Stomach (tissue), 8 donors: ENCODE measurements at regions not wholly inside any gene's neighbourhood (a gene's known extent, or its start where the extent isn't known, plus 50 kb on each side); places are given as distances from the start of the nearest gene placed in this dataset.
A peak's percentile ranks its signal among the peaks of the same experiment; 100 is the strongest.

Source experiments
- DNase-seq, 2 donors: peaks; one replicate each; pipeline versions ENCODE4 v3.0.0 to v3.0.0-alpha.2; 2013 to 2019
- H3K27ac ChIP-seq, 5 donors: fragments of 200-600 bp in 4 of 5; sonication (generic) in 4 of 5; one replicate each; pipeline ENCODE4 v1.5.1; 2013 to 2019; ENCODE audit warnings: mild to moderate bottlenecking in 1 of 5, moderate library complexity in 1 of 5
- H3K27me3 ChIP-seq, 3 donors: fragments of 200-600 bp; sonication (generic); one replicate each; pipeline ENCODE4 v1.5.1; 2017 to 2019; ENCODE audit warnings: mixed run types in 1 of 3
- H3K36me3 ChIP-seq, 4 donors: fragments of 200-600 bp; sonication (generic); 1 replicate in 3 of 4; 2 replicates in 1 of 4; pipeline ENCODE4 v1.5.1; 2016 to 2019
- H3K4me1 ChIP-seq, 4 donors: fragments of 200-600 bp; sonication (generic); one replicate each; pipeline ENCODE4 v1.5.1; 2016 to 2019
- H3K4me3 ChIP-seq, 4 donors: fragments of 200-600 bp; sonication (generic) in 3 of 4; one replicate each; pipeline ENCODE4 v1.5.1; 2016 to 2019; ENCODE audit warnings: mild to moderate bottlenecking in 1 of 4
- H3K9me3 ChIP-seq, 4 donors: fragments of 200-600 bp; sonication (generic); one replicate each; pipeline ENCODE4 v1.5.1; 2016 to 2019
- CTCF ChIP-seq, 7 experiments: fragments of 450-650 bp in 4 of 7; fragments of 200-600 bp in 3 of 7; sonication (generic) in 3 of 7; IDR thresholded peaks; one replicate each; pipeline ENCODE4 v1.5.1; 2016 to 2019; ENCODE audit warnings: antibody characterized with exemption in 7 of 7, control low read depth in 2 of 7, mild to moderate bottlenecking in 1 of 7
- EP300 ChIP-seq: sonication (generic); formaldehyde crosslinking; IDR thresholded peaks from one replicate; pipeline ENCODE4 v1.6.1; 2017; ENCODE audit warnings: antibody characterized with exemption
- POLR2A ChIP-seq, 4 donors: fragments of 450-650 bp; IDR thresholded peaks; one replicate each; pipeline ENCODE4 v1.6.1; 2016; ENCODE audit warnings: antibody characterized with exemption in 4 of 4, control low read depth in 2 of 4, mild to moderate bottlenecking in 1 of 4, moderate library complexity in 1 of 4
- POLR2AphosphoS5 ChIP-seq, 3 donors: sonication (generic); formaldehyde crosslinking; IDR thresholded peaks; one replicate each; pipeline ENCODE4 v1.6.1; 2016; ENCODE audit warnings: antibody characterized with exemption in 3 of 3
- WGBS, 5 donors: extraction: QIAGEN DNeasy Blood & Tissue Kit in 3 of 5; methylation state at CpG; one replicate each; pipeline versions ENCODE4 v1.1.5 to v1.1.7; 2013 to 2018; 5-methylcytosine and 5-hydroxymethylcytosine counted together
- intact Hi-C: fragments of 100-400 bp; cut with DNase I; formaldehyde crosslinking; loops from one replicate; pipeline ENCODE4 v1.15.1; 2023; ENCODE audit warnings: low total_unique reads
- donor health status: healthy with polysubstance abuse.
- donor health status: Bipolar disorder and iron deficiency.
- donor health status: healthy.

DNA sequence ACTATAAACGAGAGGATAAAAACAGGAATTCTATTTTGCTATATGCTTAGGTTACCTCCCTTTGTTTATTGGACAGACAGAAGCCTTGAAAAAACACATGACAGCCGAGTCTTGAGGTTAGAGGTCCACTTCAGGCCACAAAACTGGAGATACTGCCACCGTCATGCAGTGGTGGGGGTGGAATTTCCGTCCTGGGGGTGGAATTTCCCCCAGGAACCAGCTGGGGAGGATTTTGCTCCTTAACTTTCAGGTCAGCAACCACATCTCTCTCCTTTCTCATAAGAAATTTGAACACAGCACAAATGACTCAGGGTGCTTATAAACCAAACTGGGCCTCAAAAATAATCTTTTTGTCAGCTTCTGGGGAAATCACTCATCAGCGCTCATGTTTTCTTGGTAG is 545.8 kb upstream of the ADAMTS9 start:
- Histone ChIP-seq H3K27ac (no peak overlapping the region), H3K4me3 (no peak overlapping the region), H3K4me1 (no peaks in the 10 kb centered on the region), H3K36me3 (no peaks in the 10 kb centered on the region), H3K27me3 (no peaks in the 10 kb centered on the region), H3K9me3 (no peaks in the 10 kb centered on the region)
- no peak for DNase-seq
- WGBS, 5 donors = 69 to 77% (median 73%) methylated on average over 5 of the region's 5 CpGs
- TF ChIP-seq POLR2A (IDR thresholded peaks at IDR 0.05) (no peak), POLR2AphosphoS5 (IDR thresholded peaks at IDR 0.05) (no peak)
- intact Hi-C loops = no loop called here

- no peak for DNase-seq
- Histone ChIP-seq H3K27ac (no peak overlapping the region), H3K4me1 (no peaks in the 10 kb centered on the region), H3K27me3 (no peaks in the 10 kb centered on the region), H3K9me3 (no peaks in the 10 kb centered on the region), H3K4me3 (no peak overlapping the region), H3K36me3 (no peaks in the 10 kb centered on the region)
- 73 to 86% (median 85%) methylated on average over 3 to 4 of the region's 4 CpGs for WGBS, 5 donors
- TF ChIP-seq POLR2AphosphoS5 (IDR thresholded peaks at IDR 0.05) = no peak
- no peak for TF ChIP-seq POLR2A (IDR thresholded peaks at IDR 0.05)
- TF ChIP-seq CTCF (IDR thresholded peaks at IDR 0.05) = no peak
- no peak for TF ChIP-seq EP300
- intact Hi-C loops = no loop called here
Measured at GRCh38 chr3:65231544-65231943, 543.7 kb upstream of the ADAMTS9 start.

DNA sequence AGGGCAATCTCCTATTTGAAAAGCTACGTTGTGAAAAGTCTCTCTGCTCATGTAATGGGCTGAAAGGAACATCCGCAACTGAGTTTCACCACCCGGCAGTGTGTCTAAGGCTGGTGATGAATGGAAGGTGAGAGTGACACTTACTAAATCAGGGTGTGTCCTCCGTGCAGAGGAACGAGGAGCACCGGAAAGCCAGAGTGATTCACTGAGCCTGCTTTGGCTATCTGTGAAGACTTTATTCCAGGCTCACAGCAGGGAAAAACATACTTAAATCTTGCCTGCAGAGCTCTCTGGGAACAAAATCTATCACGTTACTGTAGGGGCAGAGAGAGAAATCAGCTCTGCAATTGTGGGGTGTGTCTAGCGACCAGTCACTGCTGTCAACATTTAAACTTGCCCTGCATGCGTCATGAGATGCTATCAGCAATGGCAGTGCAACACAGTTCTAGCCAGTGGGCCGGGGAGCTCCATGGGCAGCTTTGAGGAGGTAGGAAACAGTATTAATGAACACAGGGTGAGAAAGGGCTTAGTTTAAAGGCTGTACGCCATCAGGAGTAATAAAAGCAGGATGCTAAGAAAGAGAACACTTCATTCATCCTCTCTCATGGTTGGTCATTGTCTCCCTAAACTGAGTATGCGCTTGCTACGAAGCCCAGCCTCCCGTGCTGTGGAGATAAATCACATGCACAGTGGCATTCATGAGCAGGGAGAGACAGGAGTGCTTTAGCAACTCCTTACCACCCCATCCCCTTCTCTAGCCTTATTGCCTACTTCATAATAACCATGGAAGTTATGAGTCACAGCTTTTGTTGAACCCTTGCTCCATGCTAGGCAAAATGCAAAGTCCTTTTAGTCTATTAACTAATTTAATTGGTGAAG is 542.7 kb upstream of the ADAMTS9 start:
- peak overlapping the region in 1 of 5 donors; percentile 43 for H3K27ac ChIP-seq
- H3K4me1 ChIP-seq = no peaks in the 10 kb centered on the region
- no peak for TF ChIP-seq EP300
- no peak for TF ChIP-seq POLR2A (IDR thresholded peaks at IDR 0.05)
- no peak for TF ChIP-seq CTCF (IDR thresholded peaks at IDR 0.05)
- TF ChIP-seq POLR2AphosphoS5 (IDR thresholded peaks at IDR 0.05) = no peak
- H3K36me3 ChIP-seq = no peaks in the 10 kb centered on the region
- 61 to 72% (median 61%) methylated on average over 14 of the region's 14 CpGs for WGBS, 5 donors
- no peak overlapping the region for H3K4me3 ChIP-seq
- intact Hi-C loops = no loop called here
- DNase-seq = peak in 1 of 2 donors; percentile 18
- no peaks in the 10 kb centered on the region for H3K27me3 ChIP-seq
- no peaks in the 10 kb centered on the region for H3K9me3 ChIP-seq

DNA sequence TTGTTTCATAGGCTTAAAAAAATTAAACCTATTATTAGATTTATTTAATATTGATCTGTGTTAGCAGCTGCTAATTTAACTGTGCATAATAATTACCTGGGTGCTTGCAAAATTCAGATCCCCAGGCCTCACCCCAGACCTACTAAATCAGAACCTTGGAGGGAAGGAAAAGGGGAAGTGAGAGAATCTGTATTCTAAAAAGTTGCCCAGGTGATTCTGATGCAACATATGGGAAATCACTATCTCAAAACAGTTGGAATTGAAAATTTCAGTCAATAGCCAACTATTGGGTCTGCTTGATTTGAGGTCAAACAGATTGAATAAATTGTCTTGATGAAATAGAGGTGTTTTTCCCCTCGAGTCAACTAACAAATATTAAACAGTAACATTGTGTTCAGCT is 538.5 kb upstream of the ADAMTS9 start:
- Histone ChIP-seq H3K9me3 (no peaks in the 10 kb centered on the region), H3K36me3 (no peaks in the 10 kb centered on the region), H3K27ac (no peak overlapping the region), H3K4me1 (no peaks in the 10 kb centered on the region), H3K4me3 (no peak overlapping the region), H3K27me3 (no peaks in the 10 kb centered on the region)
- intact Hi-C loops = no loop called here
- TF ChIP-seq EP300 = no peak
- no peak for DNase-seq
- WGBS, 5 donors = 39 to 73% (median 58%) methylated on average over 1 of the region's 1 CpG

DNA sequence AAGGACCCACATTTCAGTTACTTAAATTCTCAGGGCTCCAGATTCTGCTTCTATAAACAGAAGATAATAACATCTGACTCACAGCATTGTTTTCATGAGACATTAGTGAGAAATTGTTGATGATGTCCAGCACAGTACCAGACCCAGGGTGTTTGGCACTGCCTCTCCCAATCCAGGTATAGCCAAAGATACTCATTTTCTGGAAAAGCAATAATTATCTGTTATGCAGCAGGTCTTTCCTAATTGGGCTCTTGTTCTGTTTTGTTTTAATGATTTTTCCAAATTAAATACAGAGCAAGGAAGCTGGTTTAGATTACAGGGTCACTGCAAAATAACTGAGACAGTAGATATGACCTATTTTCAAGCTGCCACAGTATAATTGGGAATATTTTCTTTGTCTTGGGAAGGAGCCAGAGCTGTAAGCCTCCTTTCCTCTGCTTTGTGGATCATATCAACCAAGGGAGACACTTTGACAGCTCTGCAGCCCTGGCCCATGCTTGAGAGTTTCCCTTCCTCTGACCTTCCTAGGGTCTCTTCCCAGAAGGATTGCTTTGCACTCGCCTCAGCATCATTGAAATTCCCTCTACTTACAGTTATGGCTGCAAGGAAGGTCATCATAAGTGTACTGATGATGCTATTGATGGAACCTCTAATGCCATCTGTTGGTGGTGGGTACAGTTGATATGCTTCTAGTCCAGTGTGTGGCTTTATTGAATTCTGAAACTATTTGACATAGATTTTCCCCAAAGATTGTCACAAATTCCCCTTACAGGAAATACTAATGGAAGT is 522.4 kb upstream of the ADAMTS9 start:
- WGBS, 5 donors = 63 to 86% (median 79%) methylated on average over 1 of the region's 1 CpG

More for the DNA sequence above, 522.4 kb upstream of the ADAMTS9 start:
- intact Hi-C loops = no loop called here
- Histone ChIP-seq H3K27ac (no peak overlapping the region), H3K4me3 (no peak overlapping the region), H3K27me3 (no peaks in the 10 kb centered on the region), H3K4me1 (no peaks in the 10 kb centered on the region), H3K9me3 (no peaks in the 10 kb centered on the region), H3K36me3 (no peaks in the 10 kb centered on the region)
- TF ChIP-seq CTCF (IDR thresholded peaks at IDR 0.05) (no peak), POLR2AphosphoS5 (IDR thresholded peaks at IDR 0.05) (no peak), EP300 (no peak), POLR2A (IDR thresholded peaks at IDR 0.05) (no peak)
- DNase-seq = no peak
